T47D (cell line): ENCODE measurements at regions not wholly inside any gene's neighbourhood (a gene's known extent, or its start where the extent isn't known, plus 50 kb on each side); places are given as distances from the start of the nearest gene placed in this dataset.

Source experiments
- DNase-seq, 2 experiments: peaks; one replicate each; pipeline versions ENCODE4 v3.0.0 to v3.0.0-alpha.2; 2011 to 2012; ENCODE audit warnings: low read depth in 1 of 2, low spot score in 1 of 2
- JUND ChIP-seq: IDR thresholded peaks from 2 replicates; pipeline ENCODE4 v1.6.1; 2012; ENCODE audit warnings: low read depth
- in situ Hi-C: cut with HindIII; loops from 2 replicates; pipeline ENCODE4 v1.10.0; 2016; ENCODE audit warnings: low sequenced_read_pairs, low pct_unique_long_range_greater_than_20kb

GRCh38 chr3:159126261-159127020 lies 324.6 kb downstream of the MFSD1 start:
- DNase-seq: no peak
- in situ Hi-C loops: no loop called here
- TF ChIP-seq JUND: no peak

GRCh38 chr3:159127021-159127392 lies 325.2 kb downstream of the MFSD1 start:
- in situ Hi-C loops: no loop called here
- no peak for DNase-seq

GRCh38 chr3:159128628-159129027 lies 326.8 kb downstream of the MFSD1 start:
- no peak for TF ChIP-seq JUND
- in situ Hi-C loops: no loop called here
- no peak for DNase-seq

More at GRCh38 chr3:159127021-159127392, 325.2 kb downstream of the MFSD1 start:
- TF ChIP-seq JUND: no peak

GRCh38 chr3:159130108-159130507 lies 328.3 kb downstream of the MFSD1 start:
- no peak for DNase-seq
- in situ Hi-C loops: no loop called here
- TF ChIP-seq JUND: no peak

GRCh38 chr3:159131376-159131775 lies 329.5 kb downstream of the MFSD1 start:
- in situ Hi-C loops: no loop called here
- DNase-seq: no peak
- no peak for TF ChIP-seq JUND

GRCh38 chr3:159137949-159138348 lies 336.1 kb downstream of the MFSD1 start:
- DNase-seq: peak in 1 of 2 experiments; percentile 37
- in situ Hi-C loops: no loop called here

GRCh38 chr3:159139326-159139725 lies 337.5 kb downstream of the MFSD1 start:
- DNase-seq: peak in 1 of 2 experiments; percentile 41
- TF ChIP-seq JUND: no peak
- in situ Hi-C loops: no loop called here

More at GRCh38 chr3:159137949-159138348, 336.1 kb downstream of the MFSD1 start:
- no peak for TF ChIP-seq JUND

GRCh38 chr3:159144472-159144871 lies 342.6 kb downstream of the MFSD1 start:
- no peak for DNase-seq
- no peak for TF ChIP-seq JUND
- in situ Hi-C loops: no loop called here

- no peak for TF ChIP-seq JUND
Observed at GRCh38 chr3:159144891-159145290, 343.0 kb downstream of the MFSD1 start.

GRCh38 chr3:159146392-159146791 lies 344.5 kb downstream of the MFSD1 start:
- in situ Hi-C loops: no loop called here
- DNase-seq: no peak
- TF ChIP-seq JUND: no peak

More at GRCh38 chr3:159144891-159145290, 343.0 kb downstream of the MFSD1 start:
- no peak for DNase-seq
- in situ Hi-C loops: no loop called here

- no peak for TF ChIP-seq JUND
- DNase-seq: no peak
- in situ Hi-C loops: no loop called here
Observed at GRCh38 chr3:159146856-159147435, 345.1 kb downstream of the MFSD1 start.

- in situ Hi-C loops: no loop called here
- DNase-seq: no peak
- no peak for TF ChIP-seq JUND
Observed at GRCh38 chr3:159147813-159148212, 346.0 kb downstream of the MFSD1 start.

GRCh38 chr3:159148466-159148865 lies 346.6 kb downstream of the MFSD1 start:
- DNase-seq: no peak
- in situ Hi-C loops: no loop called here
- TF ChIP-seq JUND: no peak

- in situ Hi-C loops: no loop called here
- DNase-seq: no peak
- TF ChIP-seq JUND: no peak
Observed at GRCh38 chr3:159149131-159149530, 347.3 kb downstream of the MFSD1 start.
